Neural cell (in vitro differentiated cells): ENCODE measurements at regions not wholly inside any gene's neighbourhood (a gene's known extent, or its start where the extent isn't known, plus 50 kb on each side); places are given as distances from the start of the nearest gene placed in this dataset.

Experiments
- EP300 ChIP-seq: fragments of 450-650 bp; conservative IDR thresholded peaks from 2 replicates; pipeline ENCODE4 v1.6.1; 2014; ENCODE audit warnings: antibody characterized with exemption, mild to moderate bottlenecking, moderate library complexity; ENCODE audit not compliant: poor library complexity, severe bottlenecking
- POLR2AphosphoS5 ChIP-seq: IDR thresholded peaks from 2 replicates; pipeline ENCODE4 v1.6.1; 2012
- SMC3 ChIP-seq: fragments of 450-650 bp; conservative IDR thresholded peaks from 2 replicates; pipeline ENCODE4 v1.6.1; 2014; ENCODE audit warnings: antibody characterized with exemption, mild to moderate bottlenecking, moderate library complexity; ENCODE audit not compliant: poor library complexity
- TAF1 ChIP-seq: IDR thresholded peaks from 2 replicates; pipeline ENCODE4 v1.6.1; 2012; ENCODE audit warnings: low read depth
- TF ChIP-seq, protein P1 (sequence below): fragments of 450-650 bp; IDR thresholded peaks from 2 replicates; pipeline ENCODE4 v1.5.1; 2014; ENCODE audit warnings: antibody characterized with exemption, mild to moderate bottlenecking, moderate library complexity; ENCODE audit not compliant: poor library complexity, severe bottlenecking
- TF ChIP-seq, protein P2 (sequence below): IDR thresholded peaks from 2 replicates; pipeline ENCODE4 v1.6.1; 2012; ENCODE audit warnings: borderline replicate concordance

DNA sequence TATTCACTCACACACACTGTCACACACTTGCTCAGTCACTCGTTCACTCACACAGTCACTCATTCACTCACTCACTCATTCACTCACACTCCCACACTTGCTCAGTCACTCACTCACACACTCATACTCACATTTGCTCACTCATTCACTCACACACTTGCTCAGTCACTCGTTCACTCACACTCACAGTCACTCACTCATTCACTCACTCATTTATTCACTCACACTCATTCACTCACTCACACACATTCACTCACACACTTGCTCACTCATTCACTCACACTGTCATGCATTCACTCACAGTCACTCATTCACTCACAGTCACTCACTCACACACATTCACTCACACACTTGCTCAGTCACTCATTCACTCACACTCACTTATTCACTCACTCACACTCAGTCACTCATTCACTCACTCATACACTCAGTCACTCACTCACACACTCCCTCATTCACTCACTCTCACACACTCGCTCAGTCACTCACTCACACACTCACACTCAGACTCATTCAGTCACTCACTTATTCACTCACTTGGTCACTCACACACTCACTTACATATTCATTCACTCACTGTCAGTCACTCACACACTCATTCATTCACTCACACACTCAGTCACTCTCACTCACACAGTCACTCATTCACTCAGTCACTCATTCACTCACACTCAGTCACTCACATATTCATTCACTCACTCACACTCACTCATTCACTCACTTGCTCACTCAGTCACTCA is 167.0 kb upstream of the C1orf174 start:
- TF ChIP-seq, protein P1, sequence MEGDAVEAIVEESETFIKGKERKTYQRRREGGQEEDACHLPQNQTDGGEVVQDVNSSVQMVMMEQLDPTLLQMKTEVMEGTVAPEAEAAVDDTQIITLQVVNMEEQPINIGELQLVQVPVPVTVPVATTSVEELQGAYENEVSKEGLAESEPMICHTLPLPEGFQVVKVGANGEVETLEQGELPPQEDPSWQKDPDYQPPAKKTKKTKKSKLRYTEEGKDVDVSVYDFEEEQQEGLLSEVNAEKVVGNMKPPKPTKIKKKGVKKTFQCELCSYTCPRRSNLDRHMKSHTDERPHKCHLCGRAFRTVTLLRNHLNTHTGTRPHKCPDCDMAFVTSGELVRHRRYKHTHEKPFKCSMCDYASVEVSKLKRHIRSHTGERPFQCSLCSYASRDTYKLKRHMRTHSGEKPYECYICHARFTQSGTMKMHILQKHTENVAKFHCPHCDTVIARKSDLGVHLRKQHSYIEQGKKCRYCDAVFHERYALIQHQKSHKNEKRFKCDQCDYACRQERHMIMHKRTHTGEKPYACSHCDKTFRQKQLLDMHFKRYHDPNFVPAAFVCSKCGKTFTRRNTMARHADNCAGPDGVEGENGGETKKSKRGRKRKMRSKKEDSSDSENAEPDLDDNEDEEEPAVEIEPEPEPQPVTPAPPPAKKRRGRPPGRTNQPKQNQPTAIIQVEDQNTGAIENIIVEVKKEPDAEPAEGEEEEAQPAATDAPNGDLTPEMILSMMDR: no peak
- TF ChIP-seq, protein P2, sequence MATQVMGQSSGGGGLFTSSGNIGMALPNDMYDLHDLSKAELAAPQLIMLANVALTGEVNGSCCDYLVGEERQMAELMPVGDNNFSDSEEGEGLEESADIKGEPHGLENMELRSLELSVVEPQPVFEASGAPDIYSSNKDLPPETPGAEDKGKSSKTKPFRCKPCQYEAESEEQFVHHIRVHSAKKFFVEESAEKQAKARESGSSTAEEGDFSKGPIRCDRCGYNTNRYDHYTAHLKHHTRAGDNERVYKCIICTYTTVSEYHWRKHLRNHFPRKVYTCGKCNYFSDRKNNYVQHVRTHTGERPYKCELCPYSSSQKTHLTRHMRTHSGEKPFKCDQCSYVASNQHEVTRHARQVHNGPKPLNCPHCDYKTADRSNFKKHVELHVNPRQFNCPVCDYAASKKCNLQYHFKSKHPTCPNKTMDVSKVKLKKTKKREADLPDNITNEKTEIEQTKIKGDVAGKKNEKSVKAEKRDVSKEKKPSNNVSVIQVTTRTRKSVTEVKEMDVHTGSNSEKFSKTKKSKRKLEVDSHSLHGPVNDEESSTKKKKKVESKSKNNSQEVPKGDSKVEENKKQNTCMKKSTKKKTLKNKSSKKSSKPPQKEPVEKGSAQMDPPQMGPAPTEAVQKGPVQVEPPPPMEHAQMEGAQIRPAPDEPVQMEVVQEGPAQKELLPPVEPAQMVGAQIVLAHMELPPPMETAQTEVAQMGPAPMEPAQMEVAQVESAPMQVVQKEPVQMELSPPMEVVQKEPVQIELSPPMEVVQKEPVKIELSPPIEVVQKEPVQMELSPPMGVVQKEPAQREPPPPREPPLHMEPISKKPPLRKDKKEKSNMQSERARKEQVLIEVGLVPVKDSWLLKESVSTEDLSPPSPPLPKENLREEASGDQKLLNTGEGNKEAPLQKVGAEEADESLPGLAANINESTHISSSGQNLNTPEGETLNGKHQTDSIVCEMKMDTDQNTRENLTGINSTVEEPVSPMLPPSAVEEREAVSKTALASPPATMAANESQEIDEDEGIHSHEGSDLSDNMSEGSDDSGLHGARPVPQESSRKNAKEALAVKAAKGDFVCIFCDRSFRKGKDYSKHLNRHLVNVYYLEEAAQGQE: no peak
- TF ChIP-seq POLR2AphosphoS5 (no peak), TAF1 (no peak), EP300 (no peak), SMC3 (no peak)
